T-helper 17 cell (primary cell): ENCODE measurements at regions not wholly inside any gene's neighbourhood (a gene's known extent, or its start where the extent isn't known, plus 50 kb on each side); places are given as distances from the start of the nearest gene placed in this dataset.

Experiments used
- ATAC-seq: fragments of 150-1000 bp; cut with Tn5 transposase; 2 replicates; pipeline ENCODE4 v1.10.0; 2021; ENCODE audit warnings: mild to moderate bottlenecking, moderate library complexity
- DNase-seq, 3 donors: peaks; one replicate each; pipeline versions ENCODE4 v3.0.0 to v3.0.0-alpha.2; 2020 to 2021
- H3K9me3 ChIP-seq: one replicate; pipeline ENCODE4 v1.7.0; 2013; ENCODE audit warnings: low read length, mild to moderate bottlenecking; ENCODE audit not compliant: control insufficient read depth, poor library complexity, severe bottlenecking
- H3K27ac Mint-ChIP-seq: one replicate; pipeline ENCODE4 v1.8.0; 2022; ENCODE audit warnings: mild to moderate bottlenecking, moderate library complexity, mixed read lengths
- H3K27me3 Mint-ChIP-seq: one replicate; pipeline ENCODE4 v1.8.0; 2022; ENCODE audit warnings: mixed read lengths
- H3K36me3 Mint-ChIP-seq: one replicate; pipeline ENCODE4 v1.8.0; 2022; ENCODE audit warnings: low read depth, mixed read lengths
- H3K4me1 Mint-ChIP-seq: one replicate; pipeline ENCODE4 v1.8.0; 2022; ENCODE audit warnings: mild to moderate bottlenecking, mixed read lengths
- H3K4me3 Mint-ChIP-seq: one replicate; pipeline ENCODE4 v1.8.0; 2022; ENCODE audit warnings: mild to moderate bottlenecking, moderate library complexity, mixed read lengths

- no peaks in the 10 kb centered on the region for H3K9me3 ChIP-seq
- Mint-ChIP-seq H3K4me3 (no peak overlapping the region), H3K4me1 (no peaks in the 10 kb centered on the region), H3K36me3 (no peaks in the 10 kb centered on the region), H3K27ac (no peak overlapping the region), H3K27me3 (peaks cover 24% of the 10 kb centered on the region)
- no peak for ATAC-seq
- no peak for DNase-seq
Measured at GRCh38 chr7:21023841-21024484, 237.3 kb upstream of the SP8 start.

- no peaks in the 10 kb centered on the region for H3K36me3 Mint-ChIP-seq
- H3K4me3 Mint-ChIP-seq: no peak overlapping the region
- no peaks in the 10 kb centered on the region for H3K9me3 ChIP-seq
- no peak for DNase-seq
- peaks cover 29% of the 10 kb centered on the region for H3K27me3 Mint-ChIP-seq
- H3K4me1 Mint-ChIP-seq: no peaks in the 10 kb centered on the region
- H3K27ac Mint-ChIP-seq: no peak overlapping the region
- ATAC-seq: no peak
Measured at GRCh38 chr7:21024485-21024867, 237.8 kb upstream of the SP8 start.

- Mint-ChIP-seq H3K4me1 (no peaks in the 10 kb centered on the region), H3K4me3 (no peak overlapping the region), H3K27ac (no peak overlapping the region), H3K27me3 (peaks cover 29% of the 10 kb centered on the region), H3K36me3 (no peaks in the 10 kb centered on the region)
- ATAC-seq (no peak), DNase-seq (no peak)
- H3K9me3 ChIP-seq: no peaks in the 10 kb centered on the region
Measured at GRCh38 chr7:21028186-21028585, 241.5 kb upstream of the SP8 start.

GRCh38 chr7:21028599-21028998 is 241.9 kb upstream of the SP8 start:
- DNase-seq (no peak), ATAC-seq (no peak)
- Mint-ChIP-seq H3K27ac (no peak overlapping the region), H3K4me1 (no peaks in the 10 kb centered on the region), H3K36me3 (no peaks in the 10 kb centered on the region), H3K27me3 (peaks cover 25% of the 10 kb centered on the region), H3K4me3 (no peak overlapping the region)
- H3K9me3 ChIP-seq: no peaks in the 10 kb centered on the region

- no peaks in the 10 kb centered on the region for H3K9me3 ChIP-seq
- no peaks in the 10 kb centered on the region for H3K36me3 Mint-ChIP-seq
- no peak overlapping the region for H3K4me3 Mint-ChIP-seq
- no peak for ATAC-seq
- no peak overlapping the region for H3K27ac Mint-ChIP-seq
- DNase-seq: no peak
- no peaks in the 10 kb centered on the region for H3K4me1 Mint-ChIP-seq
- H3K27me3 Mint-ChIP-seq: peaks cover 23% of the 10 kb centered on the region
Measured at GRCh38 chr7:21029006-21029405, 242.3 kb upstream of the SP8 start.

- H3K4me1 Mint-ChIP-seq: no peaks in the 10 kb centered on the region
- no peaks in the 10 kb centered on the region for H3K9me3 ChIP-seq
- ATAC-seq: no peak
- H3K27ac Mint-ChIP-seq: no peak overlapping the region
- DNase-seq: no peak
- H3K36me3 Mint-ChIP-seq: no peaks in the 10 kb centered on the region
- H3K27me3 Mint-ChIP-seq: peaks cover 18% of the 10 kb centered on the region
- no peak overlapping the region for H3K4me3 Mint-ChIP-seq
Measured at GRCh38 chr7:21030237-21030871, 243.7 kb upstream of the SP8 start.

- H3K4me3 Mint-ChIP-seq: no peak overlapping the region
- no peaks in the 10 kb centered on the region for H3K4me1 Mint-ChIP-seq
- H3K9me3 ChIP-seq: no peaks in the 10 kb centered on the region
- H3K27ac Mint-ChIP-seq: no peak overlapping the region
- no peak for DNase-seq
- H3K27me3 Mint-ChIP-seq: peaks cover 13% of the 10 kb centered on the region
- no peak for ATAC-seq
- H3K36me3 Mint-ChIP-seq: no peaks in the 10 kb centered on the region
Measured at GRCh38 chr7:21041252-21041651, 254.6 kb upstream of the SP8 start.

GRCh38 chr7:21041666-21042065 is 255.0 kb upstream of the SP8 start:
- Mint-ChIP-seq H3K4me1 (no peaks in the 10 kb centered on the region), H3K36me3 (no peaks in the 10 kb centered on the region), H3K27ac (no peak overlapping the region), H3K27me3 (peaks cover 13% of the 10 kb centered on the region), H3K4me3 (no peak overlapping the region)
- DNase-seq: no peak
- ATAC-seq: no peak
- no peaks in the 10 kb centered on the region for H3K9me3 ChIP-seq

GRCh38 chr7:21044384-21044783 is 257.7 kb upstream of the SP8 start:
- H3K36me3 Mint-ChIP-seq: no peaks in the 10 kb centered on the region

GRCh38 chr7:21044913-21045568 is 258.4 kb upstream of the SP8 start:
- no peak for ATAC-seq

More at GRCh38 chr7:21044384-21044783, 257.7 kb upstream of the SP8 start:
- no peaks in the 10 kb centered on the region for H3K4me1 Mint-ChIP-seq
- H3K27me3 Mint-ChIP-seq: peaks cover 13% of the 10 kb centered on the region
- no peak overlapping the region for H3K27ac Mint-ChIP-seq
- DNase-seq: no peak
- no peaks in the 10 kb centered on the region for H3K9me3 ChIP-seq
- no peak overlapping the region for H3K4me3 Mint-ChIP-seq
- ATAC-seq: no peak

GRCh38 chr7:21051865-21052264 is 265.2 kb upstream of the SP8 start:
- Mint-ChIP-seq H3K27ac (no peak overlapping the region), H3K4me1 (no peaks in the 10 kb centered on the region), H3K4me3 (no peak overlapping the region), H3K27me3 (peaks cover 13% of the 10 kb centered on the region), H3K36me3 (no peaks in the 10 kb centered on the region)
- no peak for ATAC-seq
- DNase-seq: no peak
- no peaks in the 10 kb centered on the region for H3K9me3 ChIP-seq

More at GRCh38 chr7:21044913-21045568, 258.4 kb upstream of the SP8 start:
- no peak for DNase-seq
- peaks cover 19% of the 10 kb centered on the region for H3K27me3 Mint-ChIP-seq
- H3K4me3 Mint-ChIP-seq: no peak overlapping the region
- no peaks in the 10 kb centered on the region for H3K36me3 Mint-ChIP-seq
- no peaks in the 10 kb centered on the region for H3K4me1 Mint-ChIP-seq
- H3K9me3 ChIP-seq: no peaks in the 10 kb centered on the region
- H3K27ac Mint-ChIP-seq: no peak overlapping the region

- H3K4me3 Mint-ChIP-seq: no peak overlapping the region
- no peak for ATAC-seq
- H3K27ac Mint-ChIP-seq: no peak overlapping the region
- no peaks in the 10 kb centered on the region for H3K9me3 ChIP-seq
- H3K4me1 Mint-ChIP-seq: no peaks in the 10 kb centered on the region
- H3K27me3 Mint-ChIP-seq: peaks cover 12% of the 10 kb centered on the region
- DNase-seq: no peak
- no peaks in the 10 kb centered on the region for H3K36me3 Mint-ChIP-seq
Measured at GRCh38 chr7:21054427-21055112, 267.9 kb upstream of the SP8 start.

- ATAC-seq (no peak), DNase-seq (no peak)
- Mint-ChIP-seq H3K27ac (no peak overlapping the region), H3K27me3 (no peaks in the 10 kb centered on the region), H3K36me3 (no peaks in the 10 kb centered on the region), H3K4me3 (no peak overlapping the region), H3K4me1 (no peaks in the 10 kb centered on the region)
- H3K9me3 ChIP-seq: no peaks in the 10 kb centered on the region
Measured at GRCh38 chr7:21059069-21059468, 272.4 kb upstream of the SP8 start.
